BLaER1 (cell line): ENCODE measurements at regions not wholly inside any gene's neighbourhood (a gene's known extent, or its start where the extent isn't known, plus 50 kb on each side); places are given as distances from the start of the nearest gene placed in this dataset.

ENCODE experiments used
- H3K27ac ChIP-seq: shearing (Covaris generic); formaldehyde crosslinking; 2 replicates; pipeline ENCODE4 v1.8.1; 2022
- H3K27me3 ChIP-seq: shearing (Covaris generic); formaldehyde crosslinking; 2 replicates; pipeline ENCODE4 v1.8.1; 2022
- H3K36me3 ChIP-seq: shearing (Covaris generic); formaldehyde crosslinking; 2 replicates; pipeline ENCODE4 v1.8.1; 2022
- H3K4me1 ChIP-seq: shearing (Covaris generic); formaldehyde crosslinking; 2 replicates; pipeline ENCODE4 v1.8.1; 2022
- H3K4me2 ChIP-seq: shearing (Covaris generic); formaldehyde crosslinking; 2 replicates; pipeline ENCODE4 v1.8.1; 2022
- H3K4me3 ChIP-seq: shearing (Covaris generic); formaldehyde crosslinking; 2 replicates; pipeline ENCODE4 v1.8.1; 2022
- H3K9ac ChIP-seq: shearing (Covaris generic); formaldehyde crosslinking; 2 replicates; pipeline ENCODE4 v1.8.1; 2022
- H3K9me3 ChIP-seq: shearing (Covaris generic); formaldehyde crosslinking; 2 replicates; pipeline ENCODE4 v1.8.1; 2022
- H4K20me1 ChIP-seq: shearing (Covaris generic); formaldehyde crosslinking; 2 replicates; pipeline ENCODE4 v1.8.1; 2022
- Cebpa-rat ChIP-seq: shearing (Covaris generic); IDR thresholded peaks from 2 replicates; pipeline ENCODE4 v1.8.1; 2022

DNA sequence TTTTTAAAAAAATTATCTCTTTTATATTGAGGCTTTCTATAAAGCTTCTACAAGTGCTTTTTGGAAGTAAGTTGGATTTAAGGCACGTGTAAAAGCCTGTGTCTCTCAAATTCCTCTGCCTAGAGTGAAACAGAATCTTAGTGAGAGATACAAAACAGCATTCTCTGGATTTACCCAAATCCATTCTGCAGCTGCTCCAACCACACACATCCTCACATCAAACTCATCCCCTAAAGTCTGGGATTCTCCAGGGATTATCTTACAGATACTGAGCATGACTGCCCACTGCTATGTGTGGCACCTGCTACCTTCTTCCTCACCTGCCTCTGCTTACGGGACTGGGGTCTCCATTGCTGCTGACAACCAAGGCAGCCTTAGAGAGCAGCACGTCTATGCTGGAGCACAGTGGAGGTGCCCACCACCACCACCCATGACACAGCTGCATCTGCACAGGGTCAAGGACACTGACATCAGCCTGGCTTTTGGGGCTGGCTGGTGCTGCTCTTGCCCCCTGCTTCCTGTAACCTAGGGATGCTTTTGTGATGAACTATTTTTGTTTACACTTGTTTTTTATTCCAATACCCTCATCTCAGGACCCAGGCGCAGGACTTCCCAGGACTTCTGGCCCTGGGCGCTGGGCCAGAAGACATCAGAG is 139.2 kb upstream of the NAMPT start:
- no peaks in the 10 kb centered on the region for H4K20me1 ChIP-seq
- no peak for TF ChIP-seq Cebpa-rat
- H3K27ac ChIP-seq: no peak overlapping the region
- H3K36me3 ChIP-seq: no peaks in the 10 kb centered on the region
- H3K4me1 ChIP-seq: peaks cover 23% of the 10 kb centered on the region
- H3K4me2 ChIP-seq: peak overlapping the region; percentile 40
- H3K27me3 ChIP-seq: no peaks in the 10 kb centered on the region
- no peaks in the 10 kb centered on the region for H3K9me3 ChIP-seq
- no peak overlapping the region for H3K9ac ChIP-seq
- no peak overlapping the region for H3K4me3 ChIP-seq

DNA sequence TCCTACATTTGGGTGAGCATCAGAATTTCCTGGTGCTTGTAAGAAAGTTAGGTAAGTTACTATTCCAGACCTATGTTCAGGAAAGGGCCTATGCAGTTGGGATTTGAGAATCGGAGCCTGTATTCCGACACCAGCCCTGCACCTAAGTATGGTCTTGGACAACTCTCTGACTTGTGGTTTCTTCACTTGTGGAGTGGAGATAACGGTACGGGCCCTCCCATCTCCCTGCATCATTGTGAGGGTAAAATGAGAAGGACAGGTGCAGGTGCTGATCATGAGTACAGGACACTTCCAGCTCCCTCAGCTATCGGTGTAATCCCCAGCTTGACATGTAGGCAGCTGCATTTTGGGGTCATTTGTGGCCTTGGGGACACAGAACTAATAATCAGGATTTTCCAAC is 138.3 kb upstream of the NAMPT start:
- H3K9ac ChIP-seq: no peak overlapping the region
- TF ChIP-seq Cebpa-rat: no peak
- H4K20me1 ChIP-seq: no peaks in the 10 kb centered on the region
- H3K9me3 ChIP-seq: no peaks in the 10 kb centered on the region
- no peak overlapping the region for H3K27ac ChIP-seq
- H3K4me1 ChIP-seq: peaks cover 23% of the 10 kb centered on the region
- H3K4me3 ChIP-seq: no peak overlapping the region
- H3K4me2 ChIP-seq: peak overlapping the region; percentile 40; the same call in 1 of the 2 replicates
- no peaks in the 10 kb centered on the region for H3K36me3 ChIP-seq
- no peaks in the 10 kb centered on the region for H3K27me3 ChIP-seq

DNA sequence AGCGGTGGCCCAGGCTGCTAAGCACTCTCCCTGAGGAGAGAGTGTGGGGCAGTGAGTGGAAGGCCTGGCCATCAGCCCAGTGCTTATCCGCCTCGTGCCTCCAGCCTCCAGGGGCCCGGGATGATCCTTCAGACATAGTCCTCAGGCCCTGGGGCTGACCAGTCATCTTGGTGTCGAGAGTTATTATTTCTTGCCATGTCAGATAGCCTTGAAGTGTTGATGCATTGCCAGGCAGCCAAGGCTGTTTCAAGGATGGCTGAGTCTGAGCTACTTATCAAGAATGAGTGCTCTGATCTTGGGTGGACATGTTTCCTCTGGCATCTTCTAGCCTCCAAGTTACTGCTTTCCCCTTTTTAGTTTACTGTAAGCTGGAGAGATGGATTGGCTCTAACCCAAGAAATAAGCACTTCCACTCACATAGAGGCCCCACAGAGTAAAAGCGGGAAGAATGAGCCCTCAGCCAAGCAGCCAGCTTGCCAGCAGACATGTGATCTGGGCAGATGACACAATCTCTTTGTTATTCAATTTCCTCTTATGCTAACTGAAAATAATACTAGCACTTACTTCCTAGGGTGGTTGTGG is 136.5 kb upstream of the NAMPT start:
- no peaks in the 10 kb centered on the region for H3K27me3 ChIP-seq
- no peak overlapping the region for H3K4me2 ChIP-seq
- no peak overlapping the region for H3K4me3 ChIP-seq
- H3K9ac ChIP-seq: no peak overlapping the region
- H3K36me3 ChIP-seq: no peaks in the 10 kb centered on the region
- no peak for TF ChIP-seq Cebpa-rat
- no peaks in the 10 kb centered on the region for H4K20me1 ChIP-seq
- H3K4me1 ChIP-seq: peaks cover 23% of the 10 kb centered on the region
- H3K9me3 ChIP-seq: peaks cover under 1% of the 10 kb centered on the region; the same call in 1 of the 2 replicates
- H3K27ac ChIP-seq: no peak overlapping the region

GRCh38 chr7:106420736-106421135 is 136.0 kb upstream of the NAMPT start:
- Histone ChIP-seq H3K9me3 (peaks cover 5% of the 10 kb centered on the region), H3K27ac (no peak overlapping the region), H3K4me1 (peaks cover 23% of the 10 kb centered on the region), H3K4me2 (no peak overlapping the region), H3K9ac (no peak overlapping the region), H3K27me3 (no peaks in the 10 kb centered on the region), H3K4me3 (no peak overlapping the region), H3K36me3 (no peaks in the 10 kb centered on the region), H4K20me1 (no peaks in the 10 kb centered on the region)
- TF ChIP-seq Cebpa-rat: no peak

DNA sequence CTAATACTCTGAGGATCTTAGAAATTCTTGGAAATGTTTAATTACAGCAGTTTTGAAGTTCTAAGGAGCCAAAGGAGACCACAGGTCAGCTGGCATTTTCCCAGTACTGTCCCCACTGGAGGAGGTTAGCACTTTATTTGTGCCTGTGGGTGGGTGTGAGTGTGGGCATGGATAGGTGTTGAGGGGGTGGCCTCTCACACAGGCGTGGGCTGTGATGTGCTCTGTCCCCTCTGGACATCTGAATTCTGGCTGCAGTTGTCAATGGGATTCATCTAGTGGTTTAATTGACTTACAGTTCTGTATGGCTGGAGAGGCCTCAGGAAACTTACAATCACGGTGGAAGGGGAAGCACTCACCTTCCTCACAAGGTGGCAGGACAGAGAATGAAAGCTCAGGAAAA is 135.4 kb upstream of the NAMPT start:
- no peaks in the 10 kb centered on the region for H4K20me1 ChIP-seq
- peaks cover 5% of the 10 kb centered on the region for H3K9me3 ChIP-seq
- no peak overlapping the region for H3K4me2 ChIP-seq
- no peaks in the 10 kb centered on the region for H3K27me3 ChIP-seq
- TF ChIP-seq Cebpa-rat: no peak
- no peak overlapping the region for H3K9ac ChIP-seq
- no peak overlapping the region for H3K4me3 ChIP-seq
- H3K36me3 ChIP-seq: no peaks in the 10 kb centered on the region
- peaks cover 22% of the 10 kb centered on the region for H3K4me1 ChIP-seq
- H3K27ac ChIP-seq: no peak overlapping the region

DNA sequence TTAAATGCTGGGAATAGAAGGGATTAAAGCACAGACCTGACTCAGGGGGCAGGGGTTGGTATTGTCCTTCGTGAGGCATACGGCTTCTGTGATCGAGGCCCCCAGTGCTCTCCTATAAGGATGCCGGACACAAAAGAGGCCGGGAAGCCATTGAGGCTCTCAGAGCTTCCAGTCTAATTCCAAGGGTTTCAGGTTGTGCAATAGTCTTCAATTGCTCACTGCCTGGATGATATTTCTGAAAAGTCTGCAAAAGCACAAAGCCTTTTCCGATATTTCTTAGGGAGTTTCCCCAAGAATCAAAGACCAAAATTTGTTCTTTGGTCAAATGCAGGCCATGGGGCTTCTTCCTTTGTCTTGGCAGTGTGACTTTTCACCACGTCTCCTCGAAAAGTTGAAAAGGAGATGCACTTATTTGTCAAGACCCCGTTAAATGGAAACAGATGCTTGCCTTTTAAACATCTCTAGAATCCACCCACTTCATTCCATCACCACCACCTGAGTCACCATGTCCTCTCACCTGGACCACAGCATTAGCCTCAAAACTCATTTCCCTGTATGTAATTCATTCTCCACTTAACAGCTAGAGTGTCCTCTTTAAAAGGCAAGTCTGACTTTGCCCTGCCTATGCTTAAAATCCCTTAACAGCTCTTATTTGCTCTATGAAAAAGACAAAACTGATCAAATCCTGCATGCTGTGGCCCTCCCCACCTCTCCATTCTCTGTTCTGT is 134.8 kb upstream of the NAMPT start:
- Histone ChIP-seq H3K27me3 (no peaks in the 10 kb centered on the region), H3K36me3 (no peaks in the 10 kb centered on the region), H3K9me3 (peaks cover 5% of the 10 kb centered on the region), H3K4me1 (peaks cover 16% of the 10 kb centered on the region), H3K27ac (no peak overlapping the region), H3K9ac (no peak overlapping the region), H3K4me2 (no peak overlapping the region), H4K20me1 (no peaks in the 10 kb centered on the region), H3K4me3 (no peak overlapping the region)
- no peak for TF ChIP-seq Cebpa-rat

GRCh38 chr7:106418526-106418925 is 133.7 kb upstream of the NAMPT start:
- H3K4me2 ChIP-seq: no peak overlapping the region
- TF ChIP-seq Cebpa-rat: no peak
- no peaks in the 10 kb centered on the region for H3K36me3 ChIP-seq
- H3K9ac ChIP-seq: no peak overlapping the region
- H3K27me3 ChIP-seq: no peaks in the 10 kb centered on the region
- peaks cover 7% of the 10 kb centered on the region for H3K4me1 ChIP-seq
- H3K27ac ChIP-seq: no peak overlapping the region
- H3K9me3 ChIP-seq: peaks cover 5% of the 10 kb centered on the region
- no peaks in the 10 kb centered on the region for H4K20me1 ChIP-seq
- no peak overlapping the region for H3K4me3 ChIP-seq

- no peaks in the 10 kb centered on the region for H3K27me3 ChIP-seq
- H3K4me3 ChIP-seq: no peak overlapping the region
- no peak overlapping the region for H3K9ac ChIP-seq
- H3K4me2 ChIP-seq: no peak overlapping the region
- TF ChIP-seq Cebpa-rat: no peak
- no peaks in the 10 kb centered on the region for H3K36me3 ChIP-seq
- peaks cover 2% of the 10 kb centered on the region; the same call in 1 of the 2 replicates for H3K4me1 ChIP-seq
- peaks cover 5% of the 10 kb centered on the region for H3K9me3 ChIP-seq
- H3K27ac ChIP-seq: no peak overlapping the region
- H4K20me1 ChIP-seq: no peaks in the 10 kb centered on the region
Observed at GRCh38 chr7:106418094-106418493, 133.3 kb upstream of the NAMPT start.

- Histone ChIP-seq H3K4me2 (no peak overlapping the region), H3K27me3 (no peaks in the 10 kb centered on the region), H4K20me1 (no peaks in the 10 kb centered on the region), H3K27ac (no peak overlapping the region), H3K9me3 (peaks cover 5% of the 10 kb centered on the region), H3K4me1 (no peaks in the 10 kb centered on the region), H3K9ac (no peak overlapping the region), H3K4me3 (no peak overlapping the region), H3K36me3 (no peaks in the 10 kb centered on the region)
- no peak for TF ChIP-seq Cebpa-rat
Observed at GRCh38 chr7:106417273-106417902, 132.6 kb upstream of the NAMPT start.

DNA sequence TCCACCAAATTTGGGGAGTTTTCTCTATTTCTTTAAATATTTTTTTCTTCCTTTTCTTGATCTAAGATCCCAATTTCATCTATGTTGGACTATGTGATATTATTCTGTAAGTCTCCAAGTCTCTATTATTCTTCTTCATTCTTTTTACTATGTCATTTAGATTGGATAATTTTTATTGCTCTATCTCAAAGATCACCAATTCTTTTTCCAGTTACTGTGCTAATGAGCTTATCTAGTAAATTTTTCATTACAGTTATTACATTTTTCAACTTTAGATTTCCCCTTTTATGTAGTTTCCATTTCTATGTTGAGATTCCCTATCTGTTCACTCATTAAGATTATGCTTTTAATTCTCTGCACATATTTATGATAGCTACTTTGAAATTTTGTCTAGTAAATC is 131.6 kb upstream of the NAMPT start:
- H3K9ac ChIP-seq: no peak overlapping the region
- no peak overlapping the region for H3K4me2 ChIP-seq
- no peaks in the 10 kb centered on the region for H3K4me1 ChIP-seq
- H3K9me3 ChIP-seq: peaks cover 5% of the 10 kb centered on the region
- no peaks in the 10 kb centered on the region for H4K20me1 ChIP-seq
- H3K36me3 ChIP-seq: no peaks in the 10 kb centered on the region
- no peak overlapping the region for H3K4me3 ChIP-seq
- H3K27ac ChIP-seq: no peak overlapping the region
- no peaks in the 10 kb centered on the region for H3K27me3 ChIP-seq
- TF ChIP-seq Cebpa-rat: no peak
